Activated CD8-positive, alpha-beta memory T cell treated with anti-CD3 and anti-CD28 coated beads for 24 hours (primary cell): ENCODE measurements at regions not wholly inside any gene's neighbourhood (a gene's known extent, or its start where the extent isn't known, plus 50 kb on each side); places are given as distances from the start of the nearest gene placed in this dataset.

Source experiments
- DNase-seq: peaks from one replicate; pipeline ENCODE4 v3.0.0-alpha.2; 2020

DNA sequence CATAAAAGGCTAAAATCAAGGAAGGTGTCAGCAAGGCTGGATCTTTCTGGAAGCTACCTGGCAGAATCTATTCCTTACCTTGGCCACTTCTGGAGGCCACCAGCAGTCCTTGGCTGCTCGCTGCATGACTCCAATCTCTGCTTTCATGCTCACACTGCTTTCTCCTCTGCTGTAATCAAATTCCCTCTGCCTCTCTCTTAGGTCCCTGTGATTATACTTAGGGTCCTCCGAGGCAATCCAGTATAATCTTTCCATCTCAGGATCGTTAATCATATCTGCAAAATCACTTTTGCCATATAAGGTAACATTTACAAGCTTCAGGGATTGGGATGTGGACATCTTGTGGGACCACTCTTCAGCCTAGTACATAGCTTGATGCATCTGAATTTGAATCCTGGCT is 110.7 kb upstream of the IVNS1ABP start:
- DNase-seq, result no peak

DNA sequence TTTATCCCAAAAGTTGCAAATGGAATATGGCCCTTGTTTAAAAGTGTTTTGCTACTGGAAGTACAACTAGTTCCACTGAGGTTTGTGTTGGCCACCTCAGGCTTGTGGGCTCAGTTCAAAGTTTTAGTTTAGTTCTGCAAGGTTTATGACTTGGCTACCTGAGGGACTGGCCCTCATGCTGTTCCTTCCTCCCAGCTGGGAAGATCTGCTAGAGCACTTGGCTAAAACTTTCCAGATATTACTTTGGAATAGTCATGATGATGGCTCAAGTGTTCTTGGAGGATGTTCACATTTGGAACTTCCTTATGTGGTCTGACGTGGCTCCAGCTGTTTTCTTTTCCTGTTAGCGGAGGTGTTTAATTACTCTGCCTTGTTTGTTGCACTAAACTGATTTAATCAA is 110.2 kb upstream of the IVNS1ABP start:
- DNase-seq, result no peak

DNA sequence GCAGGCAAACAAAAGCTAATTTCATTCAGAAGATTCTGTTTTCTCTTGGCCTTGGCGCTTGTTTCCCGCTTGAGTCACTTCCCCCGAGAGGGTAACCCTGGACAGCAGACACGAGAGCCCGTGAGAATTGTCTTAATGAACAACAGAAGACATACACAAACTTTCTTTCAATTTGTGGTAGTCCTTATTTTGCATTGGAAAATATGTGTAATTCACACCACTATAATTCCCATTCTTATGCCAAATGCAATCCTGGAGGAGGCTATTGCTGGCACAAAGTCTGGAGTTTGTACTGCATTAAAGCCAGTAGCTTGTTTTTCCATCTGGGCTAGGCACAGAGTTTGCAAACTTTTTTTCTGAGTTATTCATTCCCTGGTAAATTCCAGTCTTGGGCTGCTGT is 109.8 kb upstream of the IVNS1ABP start:
- no peak for DNase-seq

DNA sequence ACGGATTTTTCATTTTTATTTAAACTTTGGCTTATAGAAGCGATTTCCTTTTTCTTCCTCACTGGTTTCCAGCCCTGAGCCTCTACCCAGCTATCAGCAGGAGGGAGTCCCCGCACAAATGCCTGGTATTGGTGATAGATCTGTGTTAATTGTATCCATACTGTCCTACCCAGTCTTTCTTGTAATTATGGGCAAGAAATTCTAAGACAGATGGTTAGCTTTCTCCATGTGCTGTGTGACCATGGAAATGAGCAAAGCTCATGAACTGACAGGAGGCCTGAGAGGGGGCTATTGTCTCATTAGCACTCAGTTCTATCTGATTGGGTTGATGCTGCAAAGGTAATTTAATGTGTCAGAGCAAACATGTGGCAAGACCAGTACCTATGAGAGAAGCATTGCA is 108.1 kb upstream of the IVNS1ABP start:
- no peak for DNase-seq

DNA sequence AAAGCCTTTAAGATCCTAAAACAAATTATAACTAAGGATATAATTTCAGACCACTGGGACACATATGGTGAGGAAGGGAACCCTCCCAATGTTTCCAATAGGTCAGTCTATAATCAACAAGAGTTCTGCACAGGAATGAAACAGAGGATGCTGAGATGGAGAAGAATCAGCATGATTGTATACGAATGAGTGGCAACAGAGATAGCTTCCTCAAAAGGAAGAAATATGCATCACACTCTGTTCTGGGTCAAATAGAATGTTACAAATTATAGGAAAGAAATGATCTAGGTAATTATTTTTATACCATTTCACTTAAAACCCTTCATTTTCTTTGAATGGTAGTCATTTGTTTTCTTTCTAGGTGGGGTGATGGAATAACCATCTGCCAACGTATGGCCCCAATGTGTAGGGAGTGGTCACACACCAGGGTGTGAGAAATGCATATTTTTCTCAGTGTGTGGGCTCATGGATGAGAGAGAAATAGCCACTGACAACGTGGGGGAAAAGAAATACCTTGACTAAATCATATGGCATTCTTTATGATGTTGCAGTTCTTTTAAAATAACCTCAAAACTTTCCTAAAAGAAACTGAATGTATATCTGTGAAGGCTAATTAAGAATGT is 104.6 kb upstream of the IVNS1ABP start:
- DNase-seq, result no peak

DNA sequence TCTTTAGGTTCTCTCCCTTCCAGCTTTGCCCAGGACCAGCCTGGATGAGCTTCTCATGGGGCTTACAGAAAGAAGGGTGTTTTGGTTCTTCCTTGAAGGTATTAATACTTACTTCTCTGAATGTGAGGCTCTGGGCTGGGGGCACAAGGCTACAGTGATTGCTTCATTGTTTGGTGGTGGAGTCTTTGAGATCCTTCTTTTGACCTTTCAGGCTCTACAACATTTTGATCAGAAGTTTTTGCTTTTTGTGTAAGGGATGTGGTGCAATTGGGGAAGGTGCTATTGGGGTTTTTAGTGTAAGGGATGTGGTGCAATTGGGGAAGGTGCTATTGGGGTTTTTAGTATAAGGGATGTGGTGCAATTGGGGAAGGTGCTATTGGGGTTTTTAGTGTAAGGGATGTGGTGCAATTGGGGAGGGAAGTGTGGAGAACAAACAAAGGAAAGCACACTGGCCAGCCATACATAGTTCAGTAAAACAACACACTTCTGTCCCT is 103.6 kb upstream of the IVNS1ABP start:
- no peak for DNase-seq

DNA sequence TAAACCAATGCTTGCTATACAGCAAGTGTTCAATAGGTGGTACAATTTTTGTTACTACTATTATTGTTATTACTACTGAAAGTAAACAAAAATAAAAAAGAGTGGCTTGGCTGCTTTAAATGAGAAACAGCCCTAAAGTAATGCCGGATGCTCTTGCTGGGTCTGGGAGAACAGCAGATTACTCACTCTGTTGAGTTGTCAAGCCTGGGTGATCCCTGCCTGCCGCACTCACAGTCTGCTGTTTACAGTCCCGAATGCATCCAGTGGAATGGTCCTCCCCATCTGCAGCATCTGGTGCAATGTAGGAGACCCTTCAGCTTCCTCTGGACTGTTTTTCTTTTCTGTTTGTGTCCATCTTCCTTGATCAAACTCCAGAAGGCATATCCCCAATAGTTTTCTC is 102.7 kb upstream of the IVNS1ABP start:
- DNase-seq, result no peak

DNA sequence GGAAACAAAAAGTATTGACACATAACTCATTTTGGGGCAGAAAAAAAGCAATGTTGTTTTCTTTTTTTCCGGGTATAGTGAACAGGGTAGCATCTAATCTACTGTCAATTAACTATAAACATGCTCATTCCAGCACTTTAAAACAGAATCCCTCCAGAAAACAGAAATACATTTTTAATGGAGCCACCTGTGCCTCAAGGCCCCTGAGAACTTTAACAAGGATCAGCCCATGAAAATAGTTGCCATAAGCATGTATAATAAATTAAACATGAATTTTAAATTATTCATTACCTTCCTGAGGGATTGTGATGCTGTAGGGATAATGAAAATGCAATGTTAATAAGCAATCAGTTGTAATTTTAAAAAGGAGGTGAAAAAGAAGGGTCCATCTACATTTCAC is 101.4 kb upstream of the IVNS1ABP start:
- no peak for DNase-seq

DNA sequence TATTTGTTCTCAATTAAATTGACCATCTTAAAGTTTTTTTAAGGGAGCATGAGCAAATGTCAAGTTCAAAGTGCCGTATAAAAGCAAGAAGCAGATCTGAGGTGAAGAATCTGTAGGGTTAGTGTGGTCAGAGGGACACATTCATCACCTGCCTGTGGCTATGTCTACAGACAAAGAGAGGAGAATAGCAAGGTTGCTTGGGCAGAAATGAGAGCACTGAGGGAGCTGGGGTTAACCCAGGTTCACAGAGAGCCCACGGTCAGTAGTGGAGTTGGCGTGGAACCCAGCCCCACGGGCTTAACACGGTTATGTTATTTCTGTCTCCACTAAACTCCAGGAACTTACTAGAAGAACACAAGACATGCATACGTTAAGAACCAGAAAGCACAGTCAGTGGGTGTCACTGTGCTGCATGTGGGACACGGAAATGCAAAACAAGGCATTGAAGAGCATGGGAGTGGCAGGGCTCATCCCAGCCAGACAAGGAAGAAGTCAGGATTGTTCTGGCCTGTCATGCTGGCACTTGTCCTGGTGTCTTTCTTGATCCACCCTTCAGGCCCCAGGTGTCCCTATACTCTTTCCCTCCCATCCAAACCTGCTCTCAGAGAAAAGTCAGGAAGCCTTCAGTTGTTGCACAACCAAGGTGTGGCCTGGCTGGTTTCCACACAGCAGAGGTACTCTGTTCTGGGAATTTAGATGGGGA is 95.5 kb upstream of the IVNS1ABP start:
- no peak for DNase-seq

DNA sequence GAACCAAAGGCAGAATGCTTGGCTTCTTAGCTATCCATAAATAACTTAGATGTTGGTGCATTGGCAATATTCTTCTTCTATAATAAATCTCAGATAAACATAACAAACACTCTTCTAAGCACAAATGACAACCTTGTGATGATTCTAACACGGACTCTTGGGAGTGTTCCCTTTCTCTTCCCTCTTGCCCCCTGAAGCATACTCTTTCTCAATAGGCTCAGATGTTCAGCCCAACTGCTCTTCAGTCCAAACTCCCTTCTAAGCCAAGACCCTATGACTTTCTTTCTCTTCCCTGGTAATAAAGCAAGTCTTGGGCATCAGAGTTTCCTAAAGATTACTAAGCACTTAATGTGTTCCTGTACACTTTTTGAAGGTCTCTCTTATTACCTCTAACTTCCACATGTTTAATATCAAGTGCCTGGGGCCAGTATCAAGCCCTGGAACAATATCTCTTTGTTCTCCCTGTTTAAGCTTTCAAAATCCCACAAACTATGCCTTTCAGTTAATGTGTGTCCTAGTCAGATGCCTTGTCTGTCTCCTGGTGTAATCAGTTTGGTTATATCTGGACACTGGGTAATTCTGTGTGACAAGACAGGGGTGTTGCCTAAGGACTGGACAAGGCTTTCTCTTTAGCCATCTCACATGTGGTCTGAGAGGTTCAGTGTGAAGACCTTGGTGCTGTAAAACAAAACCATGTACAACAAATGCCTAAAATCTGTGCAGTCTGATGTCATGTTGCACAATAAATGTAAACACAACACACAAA is 92.9 kb upstream of the IVNS1ABP start:
- no peak for DNase-seq

DNA sequence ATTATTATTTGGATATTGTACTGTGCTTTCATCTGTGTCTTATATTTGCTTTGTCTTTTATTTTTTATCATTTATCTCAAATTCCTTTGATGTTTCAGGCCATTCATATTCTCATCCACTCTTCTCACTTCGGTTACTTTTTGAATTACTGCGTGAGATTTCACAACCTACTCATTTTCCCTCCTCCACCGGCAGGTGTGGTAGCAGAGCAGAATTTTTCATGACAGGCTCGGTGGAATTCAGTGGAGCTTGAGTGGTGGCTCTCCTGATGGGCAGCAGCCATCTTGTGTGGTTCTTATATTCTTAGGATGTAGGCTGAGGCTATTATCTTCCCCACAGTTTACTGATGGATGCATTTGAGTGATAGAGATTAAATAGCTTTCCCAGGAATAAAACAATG is 92.3 kb upstream of the IVNS1ABP start:
- DNase-seq, result no peak

DNA sequence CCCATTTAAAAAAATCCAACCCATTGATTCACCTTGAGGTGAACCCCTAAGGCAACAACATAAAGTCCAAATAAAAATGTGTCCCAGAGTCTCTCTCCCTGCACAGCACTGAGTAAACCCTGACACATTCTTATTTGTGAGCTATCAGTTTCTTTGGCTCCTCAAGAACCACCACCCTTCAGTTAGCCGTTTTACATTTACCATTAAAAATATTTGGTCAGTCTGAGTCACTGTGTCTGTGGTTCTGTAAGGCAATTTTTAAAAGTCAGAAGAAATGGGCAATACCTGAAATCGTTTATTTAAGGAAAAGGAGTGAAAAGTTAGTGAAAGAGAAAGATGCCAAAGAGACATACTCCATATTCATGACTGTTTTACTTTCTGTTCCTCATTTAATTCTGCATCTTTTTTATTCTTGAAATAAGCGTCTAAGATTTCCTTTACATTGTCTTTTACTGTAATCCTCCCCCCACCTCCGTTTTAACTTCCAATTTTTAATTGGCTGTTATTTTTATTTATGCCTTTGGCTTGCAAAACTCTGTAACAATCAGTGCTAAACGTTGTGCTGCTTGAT is 91.7 kb upstream of the IVNS1ABP start:
- DNase-seq, result no peak

DNA sequence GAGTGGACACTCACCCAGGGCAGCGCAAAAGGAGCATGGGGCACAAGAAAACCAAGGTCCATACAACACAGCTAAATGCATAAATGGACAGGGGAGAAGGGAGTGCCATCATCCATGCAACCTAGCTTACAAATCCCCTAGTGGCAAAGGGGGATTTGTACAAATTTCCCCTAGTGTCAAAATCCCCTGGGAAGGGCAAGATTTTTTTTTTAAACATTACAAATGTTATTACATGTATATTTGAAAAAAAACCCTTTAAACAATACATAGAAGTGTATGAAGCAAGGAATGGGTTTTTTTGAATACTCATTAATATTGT is 89.6 kb upstream of the IVNS1ABP start:
- no peak for DNase-seq

DNA sequence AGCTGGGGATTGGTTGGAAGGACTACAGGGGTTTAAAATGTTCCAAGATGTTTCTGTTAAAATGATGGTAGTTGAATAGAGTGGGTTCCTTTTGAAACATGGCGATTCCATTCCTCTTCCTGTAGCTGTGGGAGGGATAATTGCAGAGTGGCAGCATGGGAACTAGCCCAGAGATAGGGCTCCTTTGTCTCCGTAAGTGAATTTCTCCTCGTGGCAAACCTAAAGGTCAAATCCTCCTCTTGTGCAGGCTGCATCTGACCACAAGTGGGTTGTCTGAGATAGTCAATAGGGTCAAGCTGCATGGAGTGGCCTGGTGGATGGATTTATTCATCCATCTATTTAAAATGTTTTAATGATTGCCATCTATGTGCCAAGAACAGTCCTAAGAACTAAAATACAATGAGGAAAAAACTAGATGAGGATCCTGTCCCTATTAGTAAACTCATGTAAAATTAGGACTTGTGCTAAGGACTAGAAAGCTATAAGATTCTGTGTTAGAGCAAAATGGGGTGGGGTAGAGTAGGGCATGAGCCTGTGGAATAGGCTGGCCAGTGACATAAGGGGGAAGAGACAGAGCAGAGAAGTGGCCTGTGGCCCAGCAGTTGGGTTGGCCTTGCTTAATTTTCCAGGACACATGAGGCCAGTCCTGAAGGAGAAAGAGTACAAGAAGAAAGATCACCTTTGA is 89.1 kb upstream of the IVNS1ABP start:
- no peak for DNase-seq

DNA sequence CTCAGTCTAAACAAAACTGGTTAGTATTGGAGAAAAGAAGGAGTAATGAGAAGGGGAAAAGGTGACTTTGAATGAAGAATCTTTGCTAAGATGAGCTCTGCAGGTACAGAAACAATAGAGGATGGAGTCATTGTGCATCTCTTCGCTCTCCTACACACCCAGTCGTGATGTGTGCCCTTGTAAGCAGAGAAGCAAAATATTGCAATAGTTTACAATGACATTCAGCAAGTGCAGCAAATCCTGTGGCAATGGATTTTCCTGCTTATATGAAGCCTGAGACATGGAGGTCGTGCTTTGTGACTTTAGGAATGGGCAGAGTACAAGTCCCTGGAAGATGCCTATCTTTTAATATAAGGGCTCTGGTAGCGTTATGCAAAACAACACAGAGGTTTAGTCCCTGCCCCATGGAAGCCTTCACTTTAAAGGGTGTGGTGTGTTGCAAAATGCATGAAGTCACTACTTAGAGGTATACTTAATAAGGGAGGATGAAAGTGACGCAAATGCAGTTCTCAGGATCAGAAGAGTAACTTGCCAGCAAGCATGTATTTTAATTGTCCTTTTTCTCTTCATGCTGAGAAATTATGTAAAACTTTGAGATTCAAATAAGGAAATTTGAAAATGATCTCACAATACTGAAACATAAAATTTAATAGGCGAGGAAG is 88.0 kb upstream of the IVNS1ABP start:
- no peak for DNase-seq

DNA sequence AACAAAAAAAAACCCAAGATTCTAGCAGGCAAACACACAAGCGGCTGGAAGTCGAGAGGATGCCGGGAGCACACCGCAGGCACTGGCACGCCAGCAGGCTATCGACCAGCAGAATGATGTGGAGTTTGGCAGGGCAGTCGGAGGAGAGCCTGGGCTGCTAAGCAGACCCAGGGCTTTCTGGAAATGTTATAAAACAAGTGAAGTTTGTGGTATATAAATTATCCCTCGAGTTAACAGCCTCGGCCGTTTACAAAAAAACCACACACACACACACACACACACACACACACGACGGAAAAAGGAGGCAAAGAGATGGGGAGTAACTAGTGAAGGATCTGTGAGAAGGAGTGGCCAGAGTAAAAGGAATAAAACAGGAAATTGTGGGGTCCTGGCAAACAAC is 87.2 kb upstream of the IVNS1ABP start:
- DNase-seq, result no peak

DNA sequence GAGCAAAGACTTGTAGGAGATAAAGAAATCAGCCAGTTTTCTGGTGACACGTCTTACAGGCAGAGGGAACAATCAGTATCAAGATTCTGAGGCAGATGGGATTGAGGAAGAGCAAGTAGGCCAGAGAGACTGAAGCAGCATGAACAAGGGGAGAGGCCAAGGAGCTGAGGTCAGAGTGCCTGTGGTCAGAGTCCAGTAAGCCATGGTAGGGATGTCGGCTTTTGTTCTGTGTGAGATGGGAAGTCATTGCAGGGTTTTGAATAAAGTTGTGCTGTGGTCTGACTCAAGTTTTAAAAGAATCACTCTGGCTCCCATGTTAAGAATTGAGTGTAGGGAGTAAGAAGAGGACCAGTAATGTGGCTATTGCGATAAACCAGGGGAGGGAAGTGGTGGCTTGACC is 85.9 kb upstream of the IVNS1ABP start:
- no peak for DNase-seq

DNA sequence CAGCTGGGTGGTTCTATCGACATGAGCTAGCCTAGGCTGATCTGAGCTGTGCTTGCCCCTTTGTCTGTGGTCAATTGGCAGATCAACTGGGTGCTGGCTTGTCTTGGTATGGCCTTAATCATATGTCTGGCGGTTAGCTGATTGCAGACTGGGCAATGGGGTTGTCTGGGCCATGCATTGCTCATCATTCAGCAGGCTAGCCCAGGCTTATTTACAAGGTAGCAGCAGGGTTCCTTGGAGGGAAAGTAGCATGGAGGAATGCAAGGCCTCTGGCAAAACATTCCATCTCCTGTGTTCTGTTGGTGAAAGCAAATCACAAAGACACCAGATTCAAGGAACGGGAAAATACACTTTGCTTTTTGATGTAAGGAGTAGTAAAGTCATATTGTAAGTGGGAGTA is 84.0 kb upstream of the IVNS1ABP start:
- no peak for DNase-seq

DNA sequence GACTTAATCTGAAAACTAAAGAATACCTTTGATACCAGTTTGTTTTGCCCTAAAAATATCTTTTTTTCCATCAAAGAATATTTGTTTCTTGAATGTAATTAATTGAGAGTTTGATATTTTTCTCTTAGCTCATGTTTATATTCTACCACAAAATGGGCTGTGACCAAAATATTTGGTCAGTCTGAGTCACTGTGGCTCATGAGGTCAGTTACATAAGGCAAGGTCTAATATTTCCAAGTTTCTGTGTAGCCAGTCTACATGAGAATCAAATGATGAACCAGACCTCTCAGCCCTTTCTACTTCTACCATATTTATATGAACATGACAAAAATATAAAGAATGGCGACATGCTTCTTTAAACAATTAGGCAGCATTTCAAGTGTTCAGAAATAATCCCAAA is 83.0 kb upstream of the IVNS1ABP start:
- no peak for DNase-seq

DNA sequence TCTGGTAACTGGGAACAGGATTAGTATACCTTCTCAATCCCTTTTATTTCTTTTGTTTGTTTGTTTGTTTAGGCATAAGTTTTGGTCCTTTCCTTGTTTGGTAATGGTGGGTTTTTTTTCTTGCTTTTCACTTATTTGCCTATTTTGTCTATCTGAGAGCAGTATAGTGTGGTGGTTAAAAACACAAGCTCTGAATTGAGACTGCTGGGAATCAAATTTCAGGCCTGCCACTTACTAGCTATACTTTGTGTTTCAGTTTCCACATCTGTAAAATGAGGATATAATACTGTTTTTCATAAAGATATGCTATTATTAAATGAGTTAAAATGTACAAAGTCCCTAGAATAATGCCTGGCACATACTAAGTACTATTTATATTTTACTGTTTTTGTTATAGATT is 81.6 kb upstream of the IVNS1ABP start:
- no peak for DNase-seq

DNA sequence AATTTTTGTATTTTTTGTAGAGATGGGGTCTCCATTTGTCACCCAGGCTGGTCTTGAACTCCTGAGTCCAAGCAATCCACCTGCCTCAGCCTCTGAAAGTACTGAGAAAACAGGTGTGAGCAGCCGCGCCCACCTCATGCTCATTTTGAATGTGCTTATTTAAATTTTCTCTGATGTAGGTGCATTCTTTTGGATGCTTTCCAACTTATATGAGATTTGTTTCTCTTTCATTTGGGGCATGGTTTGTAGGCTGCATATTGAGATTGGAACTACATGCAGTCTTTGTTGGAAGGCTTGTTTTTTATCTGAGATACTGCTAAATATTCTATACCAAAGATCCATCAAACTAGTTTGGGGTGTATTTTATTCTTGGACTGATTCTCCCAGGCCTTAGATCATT is 81.0 kb upstream of the IVNS1ABP start:
- DNase-seq, result no peak

DNA sequence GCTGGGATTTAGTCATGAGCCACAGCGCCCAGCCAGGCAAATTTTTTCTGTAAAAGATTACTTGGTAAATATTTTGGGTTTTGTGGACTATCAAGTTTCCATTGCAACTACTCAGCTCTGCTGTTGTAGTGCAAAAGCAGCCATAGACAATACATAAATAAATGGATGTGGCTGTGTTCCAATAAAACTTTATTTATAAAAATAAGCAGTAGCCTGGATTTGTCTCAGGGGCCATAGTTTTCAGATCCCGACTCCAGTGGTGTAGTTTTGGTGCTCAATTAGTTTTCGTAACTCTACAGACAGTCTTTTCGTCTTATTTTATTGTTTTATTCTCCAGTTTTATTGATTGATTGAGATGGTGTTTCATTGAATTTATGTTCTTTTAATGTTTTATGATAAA is 80.1 kb upstream of the IVNS1ABP start:
- DNase-seq, result no peak

DNA sequence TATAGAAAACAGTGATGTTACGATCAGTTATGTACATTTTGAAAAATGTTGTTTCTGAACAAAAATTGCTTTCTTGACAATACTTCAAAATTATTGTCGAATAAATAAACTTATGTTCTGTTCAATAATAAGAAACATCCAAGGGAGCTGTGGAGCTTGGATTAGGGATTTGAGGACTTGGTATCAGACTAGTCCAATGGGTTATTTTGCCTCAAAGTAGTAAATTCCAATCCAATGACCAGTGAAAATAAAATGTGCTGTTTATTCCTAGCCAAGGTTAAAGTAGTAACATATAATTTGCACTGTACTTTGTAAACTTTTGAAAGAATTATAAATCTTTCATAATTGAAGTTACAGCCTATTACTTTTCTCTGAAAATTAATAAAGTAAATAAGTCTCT is 79.1 kb upstream of the IVNS1ABP start:
- DNase-seq, result no peak
